ENCODE measurements at regions not wholly inside any gene's neighbourhood (a gene's known extent, or its start where the extent isn't known, plus 50 kb on each side); places are given as distances from the start of the nearest gene placed in this dataset.
"Not testable (repeated sequence)": the region's sequence is repeated elsewhere in the genome, so short reads cannot be mapped to it uniquely, and the experiment has no call there.

- Mint-ChIP-seq H3K4me1 (no peaks in the 10 kb centered on the region), H3K4me3 (no peak overlapping the region), H3K36me3 (ENCODE audit: low read depth) (no peaks in the 10 kb centered on the region), H3K9me3 (peaks cover 3% of the 10 kb centered on the region), H3K27me3 (no peaks in the 10 kb centered on the region), H3K27ac (no peak overlapping the region)
- CTCF ChIA-PET = no interaction called here
- POLR2A ChIA-PET = no interaction called here
- no peak for DNase-seq
Measured at GRCh38 chr5:67748165-67748690, 467.3 kb upstream of the PIK3R1 start.

GRCh38 chr5:67747096-67747495 lies 468.5 kb upstream of the PIK3R1 start:
- Mint-ChIP-seq H3K9me3 (peaks cover 3% of the 10 kb centered on the region), H3K36me3 (ENCODE audit: low read depth) (no peaks in the 10 kb centered on the region), H3K27me3 (no peaks in the 10 kb centered on the region), H3K4me3 (no peak overlapping the region), H3K4me1 (no peaks in the 10 kb centered on the region), H3K27ac (no peak overlapping the region)
- ChIA-PET CTCF (no interaction called here), POLR2A (no interaction called here)
- no peak for DNase-seq

DNA sequence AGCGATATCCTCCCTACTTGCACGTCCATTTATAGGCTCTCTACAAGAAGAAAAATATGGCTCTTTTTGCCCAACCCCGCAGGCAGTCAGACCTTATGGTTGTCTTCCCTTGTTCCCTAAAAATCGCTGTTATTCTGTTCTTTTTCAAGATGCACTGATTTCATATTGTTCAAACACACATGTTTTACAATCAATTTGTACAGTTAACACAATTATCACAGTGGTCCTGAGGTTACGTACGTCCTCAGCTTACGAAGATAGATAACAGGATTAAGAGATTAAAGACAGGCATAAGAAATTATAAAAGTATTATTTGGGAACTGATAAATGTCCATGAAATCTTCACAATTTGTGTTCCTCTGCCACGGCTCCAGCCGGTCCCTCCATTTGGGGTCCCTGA lies 468.9 kb upstream of the PIK3R1 start:
- POLR2A ChIA-PET; H3K4me1 Mint-ChIP-seq; H3K4me3 Mint-ChIP-seq; H3K27me3 Mint-ChIP-seq; H3K9me3 Mint-ChIP-seq; DNase-seq; CTCF ChIA-PET; H3K36me3 Mint-ChIP-seq (ENCODE audit: low read depth); H3K27ac Mint-ChIP-seq: not testable (repeated sequence)

DNA sequence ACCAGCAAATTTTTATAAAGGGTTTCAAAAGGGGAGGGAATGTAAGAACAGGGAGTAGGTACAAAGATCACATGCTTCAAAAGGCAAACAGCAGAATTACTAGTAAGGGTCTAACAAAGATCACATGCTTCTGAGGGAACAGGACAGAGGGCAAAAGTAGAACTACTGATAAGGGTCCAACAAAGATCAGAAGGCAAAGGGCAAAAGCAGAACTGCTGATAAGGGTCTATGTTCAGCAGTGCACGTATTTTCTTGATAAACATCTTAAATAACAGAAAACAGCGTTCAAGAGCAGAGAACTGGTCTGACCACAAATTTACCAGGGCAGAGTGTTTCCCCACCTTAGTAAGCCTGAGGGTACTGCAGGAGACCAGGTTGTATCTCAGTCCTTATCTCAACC lies 469.5 kb upstream of the PIK3R1 start:
- Mint-ChIP-seq H3K9me3 (peaks cover 3% of the 10 kb centered on the region), H3K27me3 (no peaks in the 10 kb centered on the region), H3K4me1 (no peaks in the 10 kb centered on the region), H3K27ac (no peak overlapping the region), H3K4me3 (no peak overlapping the region), H3K36me3 (ENCODE audit: low read depth) (no peaks in the 10 kb centered on the region)
- DNase-seq = no peak
- ChIA-PET POLR2A (no interaction called here), CTCF (no interaction called here)

GRCh38 chr5:67732921-67733320 lies 482.6 kb upstream of the PIK3R1 start:
- no peaks in the 10 kb centered on the region for H3K4me1 Mint-ChIP-seq
- CTCF ChIA-PET = no interaction called here
- DNase-seq = no peak
- H3K4me3 Mint-ChIP-seq = no peak overlapping the region
- H3K36me3 Mint-ChIP-seq (ENCODE audit: low read depth) = no peaks in the 10 kb centered on the region
- POLR2A ChIA-PET = no interaction called here
- H3K27ac Mint-ChIP-seq = no peak overlapping the region
- H3K27me3 Mint-ChIP-seq = peaks cover 4% of the 10 kb centered on the region
- no peaks in the 10 kb centered on the region for H3K9me3 Mint-ChIP-seq

DNA sequence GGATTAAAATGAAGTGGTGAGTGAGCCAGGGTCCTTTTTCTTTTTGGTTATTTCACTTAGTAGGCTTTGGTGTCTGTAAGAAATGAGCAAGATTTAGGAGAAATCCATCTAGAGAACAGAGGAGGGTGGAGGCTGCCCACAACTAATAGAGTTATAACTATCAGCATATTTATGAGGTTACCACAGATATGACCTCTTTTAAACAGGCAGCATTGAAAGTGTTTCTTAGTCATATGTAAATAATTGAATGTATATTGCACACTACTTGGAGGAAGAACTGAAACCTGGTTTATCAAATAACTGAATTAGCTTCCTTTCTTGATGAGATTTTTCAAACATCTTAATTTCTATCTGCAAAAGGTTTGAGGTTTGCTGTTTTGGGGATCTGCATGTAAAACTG lies 483.1 kb upstream of the PIK3R1 start:
- no peaks in the 10 kb centered on the region for H3K9me3 Mint-ChIP-seq
- no peaks in the 10 kb centered on the region for H3K4me1 Mint-ChIP-seq
- POLR2A ChIA-PET = no interaction called here
- no peak overlapping the region for H3K4me3 Mint-ChIP-seq
- CTCF ChIA-PET = no interaction called here
- peaks cover 4% of the 10 kb centered on the region for H3K27me3 Mint-ChIP-seq
- no peak overlapping the region for H3K27ac Mint-ChIP-seq
- DNase-seq = no peak
- H3K36me3 Mint-ChIP-seq (ENCODE audit: low read depth) = no peaks in the 10 kb centered on the region

DNA sequence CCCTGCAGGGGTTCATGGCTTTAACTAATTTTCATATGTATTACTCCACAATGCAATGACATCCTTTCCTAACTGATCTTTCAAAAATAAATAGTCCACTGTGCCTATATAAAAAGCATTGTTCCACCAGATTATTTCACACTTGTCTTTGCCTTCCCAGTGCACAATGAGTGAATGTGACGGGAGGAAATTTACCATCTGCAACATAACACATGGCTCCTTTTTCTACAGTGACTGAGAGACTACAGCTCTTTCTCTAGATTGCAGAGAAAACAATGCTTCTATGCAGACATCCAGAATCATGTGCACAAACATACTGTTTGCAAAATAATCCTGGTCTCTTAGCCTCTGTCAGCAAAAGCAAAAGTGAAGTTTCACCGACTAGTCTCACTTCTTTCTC lies 483.7 kb upstream of the PIK3R1 start:
- Mint-ChIP-seq H3K27ac (no peak overlapping the region), H3K4me1 (no peaks in the 10 kb centered on the region), H3K4me3 (no peak overlapping the region), H3K27me3 (peaks cover 4% of the 10 kb centered on the region), H3K36me3 (ENCODE audit: low read depth) (no peaks in the 10 kb centered on the region), H3K9me3 (no peaks in the 10 kb centered on the region)
- ChIA-PET POLR2A (no interaction called here), CTCF (no interaction called here)
- no peak for DNase-seq

DNA sequence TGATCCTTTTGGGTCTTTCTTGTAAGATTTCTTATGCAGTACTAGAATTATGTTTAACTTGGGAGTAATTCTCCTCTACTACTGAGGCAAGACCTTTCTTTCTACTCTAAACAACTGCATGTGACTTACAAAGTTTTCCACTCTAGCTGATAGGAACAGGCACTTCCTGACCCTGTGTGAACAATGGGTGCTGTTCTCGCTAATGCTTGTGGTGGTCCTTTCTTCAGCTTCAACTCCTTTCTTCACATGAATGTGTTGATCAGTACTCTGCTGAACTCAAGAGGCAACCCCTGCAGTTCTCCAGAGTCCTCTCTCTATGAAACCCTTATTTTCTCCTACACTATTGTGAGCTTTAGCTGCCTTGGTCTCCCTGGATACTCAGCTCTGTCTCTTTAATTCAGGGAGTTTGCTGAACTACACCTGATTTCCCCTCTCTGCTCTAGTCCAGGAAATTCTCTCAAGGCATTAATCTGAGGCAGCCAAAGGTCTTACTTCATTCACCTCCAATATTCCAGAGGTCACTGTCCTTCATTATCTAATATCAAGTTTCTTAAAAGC lies 484.6 kb upstream of the PIK3R1 start:
- Mint-ChIP-seq H3K27me3 (peaks cover 4% of the 10 kb centered on the region), H3K27ac (no peak overlapping the region), H3K4me1 (no peaks in the 10 kb centered on the region), H3K36me3 (ENCODE audit: low read depth) (no peaks in the 10 kb centered on the region), H3K9me3 (no peaks in the 10 kb centered on the region), H3K4me3 (no peak overlapping the region)
- DNase-seq = no peak
- CTCF ChIA-PET = no interaction called here
- POLR2A ChIA-PET = no interaction called here

GRCh38 chr5:67728326-67728890 lies 487.1 kb upstream of the PIK3R1 start:
- CTCF ChIA-PET = no interaction called here
- POLR2A ChIA-PET = no interaction called here
- Mint-ChIP-seq H3K9me3 (no peaks in the 10 kb centered on the region), H3K27me3 (peaks cover 4% of the 10 kb centered on the region), H3K4me3 (no peak overlapping the region), H3K4me1 (no peaks in the 10 kb centered on the region), H3K36me3 (ENCODE audit: low read depth) (no peaks in the 10 kb centered on the region), H3K27ac (no peak overlapping the region)
- DNase-seq = no peak

DNA sequence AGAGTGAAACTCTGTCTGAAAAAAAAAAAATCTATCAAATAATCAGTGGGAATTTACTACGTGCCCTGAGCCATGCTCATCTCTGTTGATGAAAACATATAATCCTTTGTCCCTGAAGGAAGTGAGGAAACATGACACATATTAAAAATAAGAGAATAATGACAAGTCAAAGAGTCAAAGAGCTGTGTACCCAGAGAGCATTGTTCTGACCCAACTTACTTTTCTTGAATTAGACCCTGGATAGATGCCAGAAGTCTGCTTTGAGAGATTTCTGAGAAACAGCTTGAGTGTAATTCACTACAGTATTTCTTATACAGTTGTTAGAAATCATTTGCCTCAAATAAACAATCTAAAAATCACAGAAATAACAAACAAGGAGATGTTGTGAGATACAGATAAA lies 490.0 kb upstream of the PIK3R1 start:
- Mint-ChIP-seq H3K27ac (no peak overlapping the region), H3K4me3 (no peak overlapping the region), H3K9me3 (no peaks in the 10 kb centered on the region), H3K36me3 (ENCODE audit: low read depth) (no peaks in the 10 kb centered on the region), H3K4me1 (no peaks in the 10 kb centered on the region), H3K27me3 (peaks cover under 1% of the 10 kb centered on the region)
- ChIA-PET CTCF (no interaction called here), POLR2A (no interaction called here)
- DNase-seq = no peak

- POLR2A ChIA-PET = no interaction called here
- no peaks in the 10 kb centered on the region for H3K9me3 Mint-ChIP-seq
Measured at GRCh38 chr5:67724412-67725135, 491.0 kb upstream of the PIK3R1 start.

GRCh38 chr5:67723873-67724272 lies 491.7 kb upstream of the PIK3R1 start:
- Mint-ChIP-seq H3K27me3 (no peaks in the 10 kb centered on the region), H3K9me3 (no peaks in the 10 kb centered on the region), H3K4me3 (no peak overlapping the region), H3K36me3 (ENCODE audit: low read depth) (no peaks in the 10 kb centered on the region), H3K4me1 (no peaks in the 10 kb centered on the region), H3K27ac (no peak overlapping the region)
- POLR2A ChIA-PET = no interaction called here
- CTCF ChIA-PET = no interaction called here
- DNase-seq = no peak

More at GRCh38 chr5:67724412-67725135, 491.0 kb upstream of the PIK3R1 start:
- H3K4me3 Mint-ChIP-seq = no peak overlapping the region
- CTCF ChIA-PET = interaction anchor here (0.8 kb wide), 1 partner anchor 114 kb away, joined by 3 read pairs; no protein-coding TSS in a partner anchor
- no peaks in the 10 kb centered on the region for H3K27me3 Mint-ChIP-seq
- H3K36me3 Mint-ChIP-seq (ENCODE audit: low read depth) = no peaks in the 10 kb centered on the region
- H3K4me1 Mint-ChIP-seq = no peaks in the 10 kb centered on the region
- no peak overlapping the region for H3K27ac Mint-ChIP-seq
- DNase-seq = no peak

GRCh38 chr5:67722582-67722981 lies 493.0 kb upstream of the PIK3R1 start:
- POLR2A ChIA-PET; H3K27ac Mint-ChIP-seq; H3K27me3 Mint-ChIP-seq; H3K4me3 Mint-ChIP-seq; H3K36me3 Mint-ChIP-seq (ENCODE audit: low read depth); H3K9me3 Mint-ChIP-seq; H3K4me1 Mint-ChIP-seq; DNase-seq; CTCF ChIA-PET: not testable (repeated sequence)

DNA sequence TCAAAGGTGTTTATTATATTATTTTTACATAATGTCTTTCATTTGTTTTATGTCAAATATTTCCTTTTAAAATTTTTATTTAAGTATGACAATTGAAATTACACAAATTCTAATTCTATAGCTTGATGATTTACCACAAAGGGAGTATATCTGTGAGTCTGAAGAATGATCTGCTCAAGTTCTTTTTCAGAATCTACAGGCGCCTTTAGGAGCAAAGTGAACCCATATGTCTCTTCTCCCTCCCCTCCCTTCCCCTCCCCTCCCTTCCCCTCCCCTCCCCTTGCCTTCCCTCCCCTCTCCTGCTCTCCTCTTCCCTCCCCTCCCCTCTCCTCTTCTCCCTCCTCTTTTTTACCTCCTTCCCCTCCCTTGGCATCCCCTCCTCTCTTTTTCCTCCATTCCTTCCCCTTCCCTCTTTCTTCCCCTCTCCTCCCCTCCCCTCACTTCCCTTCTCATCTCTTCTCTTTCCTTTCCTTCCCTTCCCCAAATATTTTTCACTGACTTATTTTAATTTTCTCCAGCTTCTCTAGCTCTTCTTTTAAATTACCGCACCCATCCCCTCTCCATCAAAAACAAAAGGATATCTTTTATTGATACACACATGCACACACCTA lies 495.3 kb upstream of the PIK3R1 start:
- no peaks in the 10 kb centered on the region for H3K9me3 Mint-ChIP-seq
- DNase-seq = no peak
- no peaks in the 10 kb centered on the region for H3K4me1 Mint-ChIP-seq
- H3K4me3 Mint-ChIP-seq = no peak overlapping the region
- H3K27me3 Mint-ChIP-seq = no peaks in the 10 kb centered on the region
- ChIA-PET POLR2A (no interaction called here), CTCF (interaction anchor here (0.6 kb wide), 1 partner anchor 534 kb away, joined by 3 read pairs; no protein-coding TSS in a partner anchor)
- H3K27ac Mint-ChIP-seq = no peak overlapping the region
- no peaks in the 10 kb centered on the region for H3K36me3 Mint-ChIP-seq (ENCODE audit: low read depth)
